H9 (cell line): ENCODE measurements at regions not wholly inside any gene's neighbourhood (a gene's known extent, or its start where the extent isn't known, plus 50 kb on each side); places are given as distances from the start of the nearest gene placed in this dataset.

ENCODE experiments used
- DNase-seq: peaks from one replicate; pipeline ENCODE4 v3.0.0-alpha.2; 2017
- H2AFZ ChIP-seq: one replicate; pipeline ENCODE4 v1.6.1; 2013; ENCODE audit warnings: mild to moderate bottlenecking, low read length, control low read depth, moderate library complexity
- H2AK5ac ChIP-seq: 2 replicates; pipeline ENCODE4 v1.6.1; 2013; ENCODE audit warnings: low read length, control low read depth, mixed read lengths; ENCODE audit not compliant: insufficient read length
- H2BK120ac ChIP-seq: one replicate; pipeline ENCODE4 v1.6.1; 2013; ENCODE audit warnings: low read depth, mild to moderate bottlenecking, low read length, control low read depth, inconsistent platforms; ENCODE audit not compliant: poor library complexity, severe bottlenecking
- H2BK12ac ChIP-seq: 2 replicates; pipeline ENCODE4 v1.6.1; 2013; ENCODE audit warnings: low read length, control low read depth, mixed read lengths, low read depth; ENCODE audit not compliant: insufficient read length
- H2BK15ac ChIP-seq: 2 replicates; pipeline ENCODE4 v1.6.1; 2013; ENCODE audit warnings: low read depth, low read length, control low read depth
- H2BK20ac ChIP-seq: one replicate; pipeline ENCODE4 v1.6.1; 2013; ENCODE audit warnings: low read depth, mild to moderate bottlenecking, low read length, control low read depth, inconsistent platforms; ENCODE audit not compliant: poor library complexity, severe bottlenecking
- H2BK5ac ChIP-seq: 2 replicates; pipeline ENCODE4 v1.6.1; 2013; ENCODE audit warnings: low read length, control low read depth, mixed read lengths; ENCODE audit not compliant: insufficient read length
- H3K14ac ChIP-seq: 2 replicates; pipeline ENCODE4 v1.6.1; 2013; ENCODE audit warnings: low read length, control low read depth; ENCODE audit not compliant: insufficient read depth
- H3K18ac ChIP-seq: 2 replicates; pipeline ENCODE4 v1.6.1; 2013; ENCODE audit warnings: low read depth, mild to moderate bottlenecking, mixed read lengths, low read length, control low read depth; ENCODE audit not compliant: insufficient read length
- H3K23ac ChIP-seq: 2 replicates; pipeline ENCODE4 v1.6.1; 2013; ENCODE audit warnings: low read length, control low read depth, mixed read lengths, low read depth; ENCODE audit not compliant: insufficient read length
- H3K23me2 ChIP-seq: 2 replicates; pipeline ENCODE4 v1.6.1; 2013; ENCODE audit warnings: low read depth, mild to moderate bottlenecking, mixed read lengths, low read length, control low read depth; ENCODE audit not compliant: insufficient read length, poor library complexity, severe bottlenecking
- H3K27ac ChIP-seq: 2 replicates; pipeline ENCODE4 v1.5.1; 2013; ENCODE audit warnings: low read length, control low read depth, mixed read lengths, low read depth; ENCODE audit not compliant: insufficient read length
- H3K27me3 ChIP-seq: 2 replicates; pipeline ENCODE4 v1.6.1; 2013; ENCODE audit warnings: low read length, control low read depth, inconsistent platforms; ENCODE audit not compliant: insufficient read depth
- H3K4ac ChIP-seq: 2 replicates; pipeline ENCODE4 v1.6.1; 2013; ENCODE audit warnings: low read depth, mild to moderate bottlenecking, control low read depth, inconsistent platforms, low read length, moderate library complexity
- H3K4me1 ChIP-seq: 2 replicates; pipeline ENCODE4 v1.6.1; 2013; ENCODE audit warnings: low read length, control low read depth, inconsistent platforms; ENCODE audit not compliant: insufficient read depth
- H3K4me2 ChIP-seq: 2 replicates; pipeline ENCODE4 v1.6.1; 2013; ENCODE audit warnings: low read length, control low read depth, mixed read lengths; ENCODE audit not compliant: insufficient read length, insufficient read depth
- H3K56ac ChIP-seq: 2 replicates; pipeline ENCODE4 v1.6.1; 2013; ENCODE audit warnings: low read depth, mild to moderate bottlenecking, mixed read lengths, low read length, control low read depth; ENCODE audit not compliant: insufficient read length
- H3K79me1 ChIP-seq: 2 replicates; pipeline ENCODE4 v1.6.1; 2013; ENCODE audit warnings: low read depth, mild to moderate bottlenecking, moderate library complexity, low read length, control low read depth, inconsistent platforms; ENCODE audit not compliant: insufficient read depth, poor library complexity, severe bottlenecking
- H3K79me2 ChIP-seq: 2 replicates; pipeline ENCODE4 v1.6.1; 2013; ENCODE audit warnings: low read length, control low read depth, inconsistent platforms; ENCODE audit not compliant: insufficient read depth
- H3K9ac ChIP-seq: 2 replicates; pipeline ENCODE4 v1.6.1; 2013; ENCODE audit warnings: low read length, control low read depth, mixed read lengths; ENCODE audit not compliant: insufficient read length; ENCODE audit errors: extremely low read depth
- H3K9me3 ChIP-seq: one replicate; pipeline ENCODE4 v1.6.1; 2013; ENCODE audit warnings: low read depth, low read length, inconsistent platforms; ENCODE audit not compliant: control insufficient read depth
- H3T11ph ChIP-seq: one replicate; pipeline ENCODE4 v1.6.1; 2013; ENCODE audit warnings: mild to moderate bottlenecking, low read length, control low read depth, inconsistent platforms
- H4K20me1 ChIP-seq: one replicate; pipeline ENCODE4 v1.6.1; 2013; ENCODE audit not compliant: control insufficient read depth, insufficient read length, insufficient read depth
- H4K5ac ChIP-seq: 2 replicates; pipeline ENCODE4 v1.6.1; 2013; ENCODE audit warnings: low read depth, mild to moderate bottlenecking, mixed read lengths, low read length, control low read depth; ENCODE audit not compliant: insufficient read length
- H4K8ac ChIP-seq: replicated peaks from 2 replicates; pipeline ENCODE4 v1.6.1; 2013; ENCODE audit warnings: low read length, control low read depth, mixed read lengths, low read depth; ENCODE audit not compliant: insufficient read length
- H4K91ac ChIP-seq: 2 replicates; pipeline ENCODE4 v1.6.1; 2013; ENCODE audit warnings: low read depth, mild to moderate bottlenecking, moderate library complexity, mixed read lengths, low read length, control low read depth; ENCODE audit not compliant: insufficient read length
- H3K27ac Mint-ChIP-seq, 3 experiments: 2 replicates in 2 of 3; 3 replicates in 1 of 3; pipeline ENCODE4 v1.8.0; 2020 to 2021; ENCODE audit warnings: mixed read lengths in 3 of 3, mild to moderate bottlenecking in 1 of 3, moderate library complexity in 1 of 3
- H3K27me3 Mint-ChIP-seq: 2 replicates; pipeline ENCODE4 v1.8.0; 2021; ENCODE audit warnings: low read depth, mild to moderate bottlenecking, moderate library complexity, mixed read lengths
- H3K36me3 Mint-ChIP-seq, 3 experiments: 2 replicates in 2 of 3; 3 replicates in 1 of 3; pipeline ENCODE4 v1.8.0; 2020 to 2021; ENCODE audit warnings: low read depth in 3 of 3, mixed read lengths in 3 of 3; ENCODE audit not compliant: insufficient read depth in 1 of 3
- H3K4me1 Mint-ChIP-seq, 2 experiments: 2 replicates each; pipeline ENCODE4 v1.8.0; 2020; ENCODE audit warnings: mixed read lengths in 2 of 2
- H3K4me3 Mint-ChIP-seq, 2 experiments: 2 replicates in 1 of 2; 3 replicates in 1 of 2; pipeline ENCODE4 v1.8.0; 2020 to 2021; ENCODE audit warnings: mild to moderate bottlenecking in 2 of 2, mixed read lengths in 2 of 2, moderate library complexity in 1 of 2
- H3K9me3 Mint-ChIP-seq, 2 experiments: 2 replicates in 1 of 2; 3 replicates in 1 of 2; pipeline ENCODE4 v1.8.0; 2020; ENCODE audit warnings: mild to moderate bottlenecking in 2 of 2, mixed read lengths in 2 of 2, moderate library complexity in 1 of 2
- WGBS: extraction: QIAGEN DNeasy Blood & Tissue Kit; methylation state at CpG from one replicate; pipeline ENCODE4 v1.1.7; 2013; ENCODE audit warnings: missing lambda C conversion rate, low lambda C conversion rate, mixed read lengths; ENCODE audit not compliant: insufficient read length; ENCODE audit errors: extremely low coverage; 5-methylcytosine and 5-hydroxymethylcytosine counted together
- TF ChIP-seq, protein P1 (sequence below): fragments of 200-600 bp; sonication (generic); conservative IDR thresholded peaks from 3 replicates; pipeline ENCODE4 v1.8.0; 2021; ENCODE audit warnings: antibody characterized with exemption, mild to moderate bottlenecking

DNA sequence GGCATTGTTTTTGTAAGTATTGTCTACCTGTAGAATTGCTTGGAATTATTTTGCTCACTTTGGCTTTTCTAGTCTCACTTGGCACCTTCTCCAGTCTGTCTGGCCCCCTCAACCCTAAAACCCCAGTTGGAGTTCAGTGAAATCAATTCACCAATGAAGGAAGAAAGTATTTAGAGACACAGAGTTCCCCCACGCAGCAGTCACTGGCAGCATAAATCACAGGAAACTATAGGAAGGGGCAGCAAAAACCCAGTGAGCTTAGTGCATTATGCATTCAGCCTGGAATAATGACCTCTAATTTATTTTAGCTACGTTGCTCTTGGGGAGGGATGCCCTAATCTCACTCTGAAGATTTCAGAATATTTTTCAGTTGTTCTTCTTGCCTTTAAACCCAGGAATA lies 204.7 kb upstream of the BLID start:
- Histone ChIP-seq H3K23me2 (no peaks in the 10 kb centered on the region), H3K14ac (no peak overlapping the region), H3K4me2 (no peak overlapping the region), H3T11ph (no peak overlapping the region), H3K79me2 (no peaks in the 10 kb centered on the region; the same call in 1 of the 2 replicates), H2BK15ac (no peak overlapping the region), H3K4me1 (peaks cover 4% of the 10 kb centered on the region; the same call in 1 of the 2 replicates), H3K18ac (no peak overlapping the region), H2BK20ac (no peak overlapping the region), H2AK5ac (no peak overlapping the region), H3K56ac (no peak overlapping the region), H4K5ac (no peak overlapping the region), H4K8ac (no peak overlapping the region), H3K9ac (no peak overlapping the region), H2AFZ (no peak overlapping the region), H2BK12ac (no peak overlapping the region), H3K27me3 (no peaks in the 10 kb centered on the region), H4K20me1 (no peaks in the 10 kb centered on the region), H3K4ac (no peak overlapping the region), H2BK5ac (no peak overlapping the region), H4K91ac (no peak overlapping the region), H2BK120ac (no peak overlapping the region), H3K23ac (no peak overlapping the region), H3K79me1 (no peaks in the 10 kb centered on the region), H3K27ac (no peak overlapping the region), H3K9me3 (no peaks in the 10 kb centered on the region)
- Mint-ChIP-seq H3K27ac (no peak overlapping the region), H3K4me3 (no peak overlapping the region), H3K9me3 (no peaks in the 10 kb centered on the region; a peak in 1 of 5 replicates), H3K4me1 (peaks cover 24 to 29% of the 10 kb centered on the region in 2 experiments), H3K27me3 (peaks cover 6% of the 10 kb centered on the region), H3K36me3 (no peaks in the 10 kb centered on the region)
- TF ChIP-seq, protein P1, sequence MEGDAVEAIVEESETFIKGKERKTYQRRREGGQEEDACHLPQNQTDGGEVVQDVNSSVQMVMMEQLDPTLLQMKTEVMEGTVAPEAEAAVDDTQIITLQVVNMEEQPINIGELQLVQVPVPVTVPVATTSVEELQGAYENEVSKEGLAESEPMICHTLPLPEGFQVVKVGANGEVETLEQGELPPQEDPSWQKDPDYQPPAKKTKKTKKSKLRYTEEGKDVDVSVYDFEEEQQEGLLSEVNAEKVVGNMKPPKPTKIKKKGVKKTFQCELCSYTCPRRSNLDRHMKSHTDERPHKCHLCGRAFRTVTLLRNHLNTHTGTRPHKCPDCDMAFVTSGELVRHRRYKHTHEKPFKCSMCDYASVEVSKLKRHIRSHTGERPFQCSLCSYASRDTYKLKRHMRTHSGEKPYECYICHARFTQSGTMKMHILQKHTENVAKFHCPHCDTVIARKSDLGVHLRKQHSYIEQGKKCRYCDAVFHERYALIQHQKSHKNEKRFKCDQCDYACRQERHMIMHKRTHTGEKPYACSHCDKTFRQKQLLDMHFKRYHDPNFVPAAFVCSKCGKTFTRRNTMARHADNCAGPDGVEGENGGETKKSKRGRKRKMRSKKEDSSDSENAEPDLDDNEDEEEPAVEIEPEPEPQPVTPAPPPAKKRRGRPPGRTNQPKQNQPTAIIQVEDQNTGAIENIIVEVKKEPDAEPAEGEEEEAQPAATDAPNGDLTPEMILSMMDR, result no peak
- no CpG with 5 or more reads among the region's 2 CpGs for WGBS
- DNase-seq, result no peak
